H9 (cell line): ENCODE measurements at regions not wholly inside any gene's neighbourhood (a gene's known extent, or its start where the extent isn't known, plus 50 kb on each side); places are given as distances from the start of the nearest gene placed in this dataset.
"Not testable (repeated sequence)": the region's sequence is repeated elsewhere in the genome, so short reads cannot be mapped to it uniquely, and the experiment has no call there.

Experiments
- DNase-seq: peaks from one replicate; pipeline ENCODE4 v3.0.0-alpha.2; 2017
- H2AFZ ChIP-seq: one replicate; pipeline ENCODE4 v1.6.1; 2013; ENCODE audit warnings: mild to moderate bottlenecking, low read length, control low read depth, moderate library complexity
- H2AK5ac ChIP-seq: 2 replicates; pipeline ENCODE4 v1.6.1; 2013; ENCODE audit warnings: low read length, control low read depth, mixed read lengths; ENCODE audit not compliant: insufficient read length
- H2BK120ac ChIP-seq: one replicate; pipeline ENCODE4 v1.6.1; 2013; ENCODE audit warnings: low read depth, mild to moderate bottlenecking, low read length, control low read depth, inconsistent platforms; ENCODE audit not compliant: poor library complexity, severe bottlenecking
- H2BK12ac ChIP-seq: 2 replicates; pipeline ENCODE4 v1.6.1; 2013; ENCODE audit warnings: low read length, control low read depth, mixed read lengths, low read depth; ENCODE audit not compliant: insufficient read length
- H2BK15ac ChIP-seq: 2 replicates; pipeline ENCODE4 v1.6.1; 2013; ENCODE audit warnings: low read depth, low read length, control low read depth
- H2BK20ac ChIP-seq: one replicate; pipeline ENCODE4 v1.6.1; 2013; ENCODE audit warnings: low read depth, mild to moderate bottlenecking, low read length, control low read depth, inconsistent platforms; ENCODE audit not compliant: poor library complexity, severe bottlenecking
- H2BK5ac ChIP-seq: 2 replicates; pipeline ENCODE4 v1.6.1; 2013; ENCODE audit warnings: low read length, control low read depth, mixed read lengths; ENCODE audit not compliant: insufficient read length
- H3K14ac ChIP-seq: 2 replicates; pipeline ENCODE4 v1.6.1; 2013; ENCODE audit warnings: low read length, control low read depth; ENCODE audit not compliant: insufficient read depth
- H3K18ac ChIP-seq: 2 replicates; pipeline ENCODE4 v1.6.1; 2013; ENCODE audit warnings: low read depth, mild to moderate bottlenecking, mixed read lengths, low read length, control low read depth; ENCODE audit not compliant: insufficient read length
- H3K23ac ChIP-seq: 2 replicates; pipeline ENCODE4 v1.6.1; 2013; ENCODE audit warnings: low read length, control low read depth, mixed read lengths, low read depth; ENCODE audit not compliant: insufficient read length
- H3K23me2 ChIP-seq: 2 replicates; pipeline ENCODE4 v1.6.1; 2013; ENCODE audit warnings: low read depth, mild to moderate bottlenecking, mixed read lengths, low read length, control low read depth; ENCODE audit not compliant: insufficient read length, poor library complexity, severe bottlenecking
- H3K27ac ChIP-seq: 2 replicates; pipeline ENCODE4 v1.5.1; 2013; ENCODE audit warnings: low read length, control low read depth, mixed read lengths, low read depth; ENCODE audit not compliant: insufficient read length
- H3K27me3 ChIP-seq: 2 replicates; pipeline ENCODE4 v1.6.1; 2013; ENCODE audit warnings: low read length, control low read depth, inconsistent platforms; ENCODE audit not compliant: insufficient read depth
- H3K4ac ChIP-seq: 2 replicates; pipeline ENCODE4 v1.6.1; 2013; ENCODE audit warnings: low read depth, mild to moderate bottlenecking, control low read depth, inconsistent platforms, low read length, moderate library complexity
- H3K4me1 ChIP-seq: 2 replicates; pipeline ENCODE4 v1.6.1; 2013; ENCODE audit warnings: low read length, control low read depth, inconsistent platforms; ENCODE audit not compliant: insufficient read depth
- H3K4me2 ChIP-seq: 2 replicates; pipeline ENCODE4 v1.6.1; 2013; ENCODE audit warnings: low read length, control low read depth, mixed read lengths; ENCODE audit not compliant: insufficient read length, insufficient read depth
- H3K56ac ChIP-seq: 2 replicates; pipeline ENCODE4 v1.6.1; 2013; ENCODE audit warnings: low read depth, mild to moderate bottlenecking, mixed read lengths, low read length, control low read depth; ENCODE audit not compliant: insufficient read length
- H3K79me1 ChIP-seq: 2 replicates; pipeline ENCODE4 v1.6.1; 2013; ENCODE audit warnings: low read depth, mild to moderate bottlenecking, moderate library complexity, low read length, control low read depth, inconsistent platforms; ENCODE audit not compliant: insufficient read depth, poor library complexity, severe bottlenecking
- H3K79me2 ChIP-seq: 2 replicates; pipeline ENCODE4 v1.6.1; 2013; ENCODE audit warnings: low read length, control low read depth, inconsistent platforms; ENCODE audit not compliant: insufficient read depth
- H3K9ac ChIP-seq: 2 replicates; pipeline ENCODE4 v1.6.1; 2013; ENCODE audit warnings: low read length, control low read depth, mixed read lengths; ENCODE audit not compliant: insufficient read length; ENCODE audit errors: extremely low read depth
- H3K9me3 ChIP-seq: one replicate; pipeline ENCODE4 v1.6.1; 2013; ENCODE audit warnings: low read depth, low read length, inconsistent platforms; ENCODE audit not compliant: control insufficient read depth
- H3T11ph ChIP-seq: one replicate; pipeline ENCODE4 v1.6.1; 2013; ENCODE audit warnings: mild to moderate bottlenecking, low read length, control low read depth, inconsistent platforms
- H4K20me1 ChIP-seq: one replicate; pipeline ENCODE4 v1.6.1; 2013; ENCODE audit not compliant: control insufficient read depth, insufficient read length, insufficient read depth
- H4K5ac ChIP-seq: 2 replicates; pipeline ENCODE4 v1.6.1; 2013; ENCODE audit warnings: low read depth, mild to moderate bottlenecking, mixed read lengths, low read length, control low read depth; ENCODE audit not compliant: insufficient read length
- H4K8ac ChIP-seq: replicated peaks from 2 replicates; pipeline ENCODE4 v1.6.1; 2013; ENCODE audit warnings: low read length, control low read depth, mixed read lengths, low read depth; ENCODE audit not compliant: insufficient read length
- H4K91ac ChIP-seq: 2 replicates; pipeline ENCODE4 v1.6.1; 2013; ENCODE audit warnings: low read depth, mild to moderate bottlenecking, moderate library complexity, mixed read lengths, low read length, control low read depth; ENCODE audit not compliant: insufficient read length
- H3K27ac Mint-ChIP-seq, 3 experiments: 2 replicates in 2 of 3; 3 replicates in 1 of 3; pipeline ENCODE4 v1.8.0; 2020 to 2021; ENCODE audit warnings: mixed read lengths in 3 of 3, mild to moderate bottlenecking in 1 of 3, moderate library complexity in 1 of 3
- H3K27me3 Mint-ChIP-seq: 2 replicates; pipeline ENCODE4 v1.8.0; 2021; ENCODE audit warnings: low read depth, mild to moderate bottlenecking, moderate library complexity, mixed read lengths
- H3K36me3 Mint-ChIP-seq, 3 experiments: 2 replicates in 2 of 3; 3 replicates in 1 of 3; pipeline ENCODE4 v1.8.0; 2020 to 2021; ENCODE audit warnings: low read depth in 3 of 3, mixed read lengths in 3 of 3; ENCODE audit not compliant: insufficient read depth in 1 of 3
- H3K4me1 Mint-ChIP-seq, 2 experiments: 2 replicates each; pipeline ENCODE4 v1.8.0; 2020; ENCODE audit warnings: mixed read lengths in 2 of 2
- H3K4me3 Mint-ChIP-seq, 2 experiments: 2 replicates in 1 of 2; 3 replicates in 1 of 2; pipeline ENCODE4 v1.8.0; 2020 to 2021; ENCODE audit warnings: mild to moderate bottlenecking in 2 of 2, mixed read lengths in 2 of 2, moderate library complexity in 1 of 2
- H3K9me3 Mint-ChIP-seq, 2 experiments: 2 replicates in 1 of 2; 3 replicates in 1 of 2; pipeline ENCODE4 v1.8.0; 2020; ENCODE audit warnings: mild to moderate bottlenecking in 2 of 2, mixed read lengths in 2 of 2, moderate library complexity in 1 of 2
- WGBS: extraction: QIAGEN DNeasy Blood & Tissue Kit; methylation state at CpG from one replicate; pipeline ENCODE4 v1.1.7; 2013; ENCODE audit warnings: missing lambda C conversion rate, low lambda C conversion rate, mixed read lengths; ENCODE audit not compliant: insufficient read length; ENCODE audit errors: extremely low coverage; 5-methylcytosine and 5-hydroxymethylcytosine counted together
- TF ChIP-seq, protein P1 (sequence below): fragments of 200-600 bp; sonication (generic); conservative IDR thresholded peaks from 3 replicates; pipeline ENCODE4 v1.8.0; 2021; ENCODE audit warnings: antibody characterized with exemption, mild to moderate bottlenecking

DNA sequence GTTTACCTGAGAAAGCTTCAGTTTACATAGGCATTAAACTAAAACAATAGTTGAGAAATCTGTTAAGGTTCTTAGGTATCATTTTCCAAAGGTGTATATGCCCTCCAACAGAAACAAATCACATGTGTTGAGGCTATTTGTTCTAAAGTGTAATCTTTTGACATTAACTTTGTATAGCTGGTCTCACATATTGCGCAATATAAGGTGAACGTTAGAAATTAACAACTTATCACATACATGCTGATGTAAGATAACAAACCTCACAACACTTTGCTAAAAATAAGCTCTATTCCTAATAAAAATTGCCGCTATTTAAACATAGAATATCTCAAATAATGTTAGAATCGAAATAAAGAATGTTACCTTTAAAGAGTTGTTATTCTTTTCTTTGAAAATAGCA is 340.6 kb downstream of the SRGAP2C start:
- DNase-seq = no peak
- Histone ChIP-seq H3K56ac (no peak overlapping the region), H2BK5ac (no peak overlapping the region), H3K79me1 (no peaks in the 10 kb centered on the region), H3K18ac (no peak overlapping the region), H3K27me3 (no peaks in the 10 kb centered on the region), H3K9ac (no peak overlapping the region), H3K23me2 (no peaks in the 10 kb centered on the region), H3T11ph (no peak overlapping the region), H4K91ac (no peak overlapping the region), H3K4me2 (no peak overlapping the region), H4K20me1 (no peaks in the 10 kb centered on the region), H3K27ac (no peak overlapping the region), H3K9me3 (no peaks in the 10 kb centered on the region), H4K5ac (no peak overlapping the region), H3K23ac (no peak overlapping the region), H2AFZ (no peak overlapping the region), H3K79me2 (no peaks in the 10 kb centered on the region), H3K4me1 (no peaks in the 10 kb centered on the region), H2AK5ac (no peak overlapping the region), H2BK15ac (no peak overlapping the region), H3K4ac (no peak overlapping the region), H2BK120ac (no peak overlapping the region), H4K8ac (no peak overlapping the region), H3K14ac (no peak overlapping the region), H2BK12ac (no peak overlapping the region), H2BK20ac (no peak overlapping the region)
- TF ChIP-seq, protein P1, sequence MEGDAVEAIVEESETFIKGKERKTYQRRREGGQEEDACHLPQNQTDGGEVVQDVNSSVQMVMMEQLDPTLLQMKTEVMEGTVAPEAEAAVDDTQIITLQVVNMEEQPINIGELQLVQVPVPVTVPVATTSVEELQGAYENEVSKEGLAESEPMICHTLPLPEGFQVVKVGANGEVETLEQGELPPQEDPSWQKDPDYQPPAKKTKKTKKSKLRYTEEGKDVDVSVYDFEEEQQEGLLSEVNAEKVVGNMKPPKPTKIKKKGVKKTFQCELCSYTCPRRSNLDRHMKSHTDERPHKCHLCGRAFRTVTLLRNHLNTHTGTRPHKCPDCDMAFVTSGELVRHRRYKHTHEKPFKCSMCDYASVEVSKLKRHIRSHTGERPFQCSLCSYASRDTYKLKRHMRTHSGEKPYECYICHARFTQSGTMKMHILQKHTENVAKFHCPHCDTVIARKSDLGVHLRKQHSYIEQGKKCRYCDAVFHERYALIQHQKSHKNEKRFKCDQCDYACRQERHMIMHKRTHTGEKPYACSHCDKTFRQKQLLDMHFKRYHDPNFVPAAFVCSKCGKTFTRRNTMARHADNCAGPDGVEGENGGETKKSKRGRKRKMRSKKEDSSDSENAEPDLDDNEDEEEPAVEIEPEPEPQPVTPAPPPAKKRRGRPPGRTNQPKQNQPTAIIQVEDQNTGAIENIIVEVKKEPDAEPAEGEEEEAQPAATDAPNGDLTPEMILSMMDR = no peak
- no peak overlapping the region for H3K27ac Mint-ChIP-seq
- no CpG with 5 or more reads among the region's 4 CpGs for WGBS
- H3K4me3 Mint-ChIP-seq = no peak overlapping the region
- H3K9me3 Mint-ChIP-seq = no peaks in the 10 kb centered on the region
- H3K36me3 Mint-ChIP-seq = no peaks in the 10 kb centered on the region
- peaks cover 4% of the 10 kb centered on the region for H3K27me3 Mint-ChIP-seq
- H3K4me1 Mint-ChIP-seq = no peaks in the 10 kb centered on the region

DNA sequence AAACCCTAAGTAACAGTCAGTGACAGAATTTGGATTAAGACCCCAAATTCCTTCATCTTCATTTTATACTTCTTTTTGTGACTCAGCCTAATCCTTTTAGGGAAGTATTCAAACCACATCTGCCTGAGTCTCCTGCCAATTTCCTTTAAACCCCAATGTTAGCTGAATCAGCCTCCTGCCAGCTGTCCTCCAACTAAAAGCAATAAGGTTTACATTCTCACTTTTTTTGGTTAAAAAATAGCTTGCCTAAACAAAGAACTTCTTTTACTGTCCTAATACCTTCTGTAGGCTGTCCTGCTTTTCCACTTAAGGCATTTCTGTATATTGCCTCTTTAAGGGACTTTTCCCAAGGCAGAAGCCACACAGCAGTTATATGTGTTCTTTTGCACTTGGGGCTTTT is 344.2 kb downstream of the SRGAP2C start:
- not testable (repeated sequence) for H3K4me1 Mint-ChIP-seq, H3K79me2 ChIP-seq, H3K23me2 ChIP-seq, H4K8ac ChIP-seq, H3K27ac Mint-ChIP-seq, H4K20me1 ChIP-seq, H3T11ph ChIP-seq, H2BK12ac ChIP-seq, H4K91ac ChIP-seq, H2BK15ac ChIP-seq, H3K27me3 ChIP-seq, DNase-seq, H3K9me3 ChIP-seq, H2BK20ac ChIP-seq, H2AFZ ChIP-seq, H3K23ac ChIP-seq, H2AK5ac ChIP-seq, H3K27ac ChIP-seq, H2BK120ac ChIP-seq, H3K4me1 ChIP-seq, H3K14ac ChIP-seq, H3K9ac ChIP-seq, H2BK5ac ChIP-seq, H3K4me2 ChIP-seq, H3K4ac ChIP-seq, H3K56ac ChIP-seq, H3K18ac ChIP-seq, H4K5ac ChIP-seq, H3K4me3 Mint-ChIP-seq, H3K27me3 Mint-ChIP-seq, H3K9me3 Mint-ChIP-seq, H3K36me3 Mint-ChIP-seq, H3K79me1 ChIP-seq
